Adrenal gland (tissue), 5 donors: ENCODE measurements at regions not wholly inside any gene's neighbourhood (a gene's known extent, or its start where the extent isn't known, plus 50 kb on each side); places are given as distances from the start of the nearest gene placed in this dataset.

Experiments used
- CTCF ChIP-seq, 6 experiments: fragments of 450-650 bp in 4 of 6; fragments of 200-600 bp in 2 of 6; sonication (generic) in 1 of 6; IDR thresholded peaks; 1 replicate in 5 of 6; 2 replicates in 1 of 6; pipeline versions ENCODE4 v1.5.1 to v1.8.0; 2016 to 2021; ENCODE audit warnings: antibody characterized with exemption in 6 of 6, mild to moderate bottlenecking in 2 of 6, moderate library complexity in 1 of 6
- POLR2A ChIP-seq, 2 donors: fragments of 450-650 bp; IDR thresholded peaks; one replicate each; pipeline ENCODE4 v1.6.1; 2017; ENCODE audit warnings: antibody characterized with exemption in 2 of 2, mild to moderate bottlenecking in 2 of 2, moderate library complexity in 1 of 2
- donor health status: DM: no; HTN: no; CAD: no.

GRCh38 chr4:117949621-117950020 lies 84.7 kb upstream of the NDST3 start:
- TF ChIP-seq POLR2A (IDR thresholded peaks at IDR 0.05) (no peak), CTCF (IDR thresholded peaks at IDR 0.05) (no peak)
